Activated naive CD4-positive, alpha-beta T cell treated with anti-CD3 and anti-CD28 coated beads for 36 hours (primary cell): ENCODE measurements at regions not wholly inside any gene's neighbourhood (a gene's known extent, or its start where the extent isn't known, plus 50 kb on each side); places are given as distances from the start of the nearest gene placed in this dataset.
"Not testable (repeated sequence)": the region's sequence is repeated elsewhere in the genome, so short reads cannot be mapped to it uniquely, and the experiment has no call there.

Experiments
- CTCF ChIA-PET: fragments of 350-600 bp; sonication (Branson Sonifier 250); formaldehyde crosslinking; loops from one replicate; lab custom pipeline; 2021; ENCODE audit warnings: antibody characterized with exemption; lab: Charles Lee
- DNase-seq: peaks from one replicate; pipeline ENCODE4 v3.0.0-alpha.2; 2020
- H3K27ac Mint-ChIP-seq: one replicate; pipeline ENCODE4 v1.8.0; 2021; ENCODE audit warnings: mild to moderate bottlenecking, mixed read lengths
- H3K27me3 Mint-ChIP-seq: one replicate; pipeline ENCODE4 v1.8.0; 2021; ENCODE audit warnings: low read depth, mixed read lengths
- H3K36me3 Mint-ChIP-seq: one replicate; pipeline ENCODE4 v1.8.0; 2021; ENCODE audit warnings: low read depth, mixed read lengths
- H3K4me1 Mint-ChIP-seq: one replicate; pipeline ENCODE4 v1.8.0; 2021; ENCODE audit warnings: low read depth, mixed read lengths
- H3K4me3 Mint-ChIP-seq: one replicate; pipeline ENCODE4 v1.8.0; 2021; ENCODE audit warnings: mild to moderate bottlenecking, moderate library complexity, mixed read lengths
- H3K9me3 Mint-ChIP-seq: one replicate; pipeline ENCODE4 v1.8.0; 2021; ENCODE audit warnings: mixed read lengths
- intact Hi-C: fragments of 100-400 bp; cut with micrococcal nuclease; formaldehyde crosslinking; loops from one replicate; pipeline ENCODE4 v1.15.1; 2023

GRCh38 chr7:136133551-136133950 lies 156.4 kb upstream of the MTPN start:
- DNase-seq, result no peak
- H3K9me3 Mint-ChIP-seq, result no peaks in the 10 kb centered on the region
- H3K4me1 Mint-ChIP-seq, result no peaks in the 10 kb centered on the region
- no peak overlapping the region for H3K4me3 Mint-ChIP-seq
- intact Hi-C loops, result no loop called here
- CTCF ChIA-PET, result interaction anchor here (1.0 to 1.6 kb wide), 2 partner anchors 11 to 19 kb away, joined by 3 to 6 read pairs; no protein-coding TSS in a partner anchor
- H3K27ac Mint-ChIP-seq, result no peak overlapping the region
- no peaks in the 10 kb centered on the region for H3K36me3 Mint-ChIP-seq
- peaks cover 3% of the 10 kb centered on the region for H3K27me3 Mint-ChIP-seq

DNA sequence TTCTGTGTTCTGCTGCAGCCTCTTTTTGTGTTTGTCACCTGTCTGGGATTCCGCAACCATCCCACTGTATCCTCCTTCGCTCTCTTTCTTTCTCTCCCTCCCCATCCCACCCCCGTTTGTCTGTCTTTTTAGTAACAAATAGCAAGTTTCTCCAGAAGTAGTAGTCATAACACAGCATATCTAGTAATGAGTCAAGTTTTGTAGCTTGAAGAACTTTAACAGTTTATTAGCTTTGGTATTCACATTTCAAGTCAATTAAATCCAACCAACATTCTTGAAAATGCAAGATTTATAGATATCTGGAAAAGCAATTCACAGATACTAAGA lies 154.1 kb upstream of the MTPN start:
- intact Hi-C loops, result no loop called here
- Mint-ChIP-seq H3K36me3 (no peaks in the 10 kb centered on the region), H3K4me1 (no peaks in the 10 kb centered on the region), H3K9me3 (no peaks in the 10 kb centered on the region), H3K27ac (no peak overlapping the region), H3K4me3 (no peak overlapping the region), H3K27me3 (peaks cover 8% of the 10 kb centered on the region)
- DNase-seq, result no peak
- CTCF ChIA-PET, result no interaction called here

DNA sequence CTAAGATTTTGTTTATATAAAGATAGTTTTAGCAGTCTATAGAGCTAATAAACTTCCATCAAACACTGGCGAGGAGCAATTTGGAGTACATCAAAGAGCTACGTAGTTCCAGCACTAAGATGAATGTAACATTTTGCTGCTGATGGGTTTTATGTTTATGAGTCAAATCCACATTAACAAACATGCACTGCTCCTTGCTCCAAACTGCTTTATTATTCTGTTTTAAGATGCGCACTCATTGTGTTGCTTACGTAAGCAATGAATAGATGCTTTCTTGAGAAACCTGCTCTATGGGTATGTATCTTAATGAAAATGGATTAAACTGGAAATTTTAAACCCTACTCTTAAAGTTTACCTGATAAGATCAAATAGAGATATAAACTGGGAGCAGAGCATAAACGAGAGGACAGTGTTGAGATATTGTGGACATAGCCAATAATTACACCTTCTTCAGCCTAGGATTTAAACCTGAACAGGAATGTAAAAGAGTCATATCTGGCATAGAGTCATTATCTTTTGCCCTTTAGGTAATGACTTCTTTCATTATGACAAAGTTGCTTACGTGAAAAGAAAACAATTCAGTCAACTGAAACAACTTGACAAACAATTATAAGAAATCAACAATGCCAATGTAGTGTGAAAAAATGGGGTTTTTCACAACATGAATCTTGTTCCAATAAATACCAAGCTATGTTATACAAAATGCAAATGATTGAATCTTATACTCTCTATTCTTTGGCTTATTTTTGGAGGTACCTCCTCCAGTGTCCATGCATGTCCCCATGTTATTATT lies 153.5 kb upstream of the MTPN start:
- Mint-ChIP-seq H3K27me3 (peaks cover 8% of the 10 kb centered on the region), H3K4me3 (no peak overlapping the region), H3K9me3 (no peaks in the 10 kb centered on the region), H3K36me3 (no peaks in the 10 kb centered on the region), H3K4me1 (no peaks in the 10 kb centered on the region), H3K27ac (no peak overlapping the region)
- intact Hi-C loops, result no loop called here
- CTCF ChIA-PET, result no interaction called here
- DNase-seq, result no peak

DNA sequence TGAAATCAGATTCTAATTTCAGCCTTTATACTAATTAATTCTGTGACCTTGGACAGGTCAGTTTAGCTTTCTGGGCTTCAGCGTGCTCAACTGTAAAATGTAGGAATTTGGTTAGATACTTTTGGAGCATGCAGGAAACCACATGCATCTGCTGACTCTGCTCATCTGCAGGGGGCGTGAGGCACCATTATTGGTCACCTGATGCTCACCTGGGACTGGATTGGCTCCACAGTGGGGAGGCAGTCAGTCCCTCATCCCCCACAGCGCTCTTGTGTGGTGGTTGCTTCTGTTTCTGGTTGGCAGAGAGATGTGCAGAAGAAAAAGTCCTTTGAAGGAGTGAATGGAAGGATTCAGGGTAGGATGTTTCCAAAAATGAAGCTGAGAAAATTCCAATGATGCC lies 150.9 kb upstream of the MTPN start:
- H3K27me3 Mint-ChIP-seq, result peaks cover 8% of the 10 kb centered on the region
- intact Hi-C loops, result loop anchor here (10.0 kb wide), 1 partner anchor 323 kb away; no protein-coding TSS in a partner anchor
- no peak overlapping the region for H3K4me3 Mint-ChIP-seq
- CTCF ChIA-PET, result interaction anchor here (0.6 to 1.7 kb wide), 3 partner anchors 12 to 27 kb away, joined by 3 to 5 read pairs (median 5); no protein-coding TSS in a partner anchor
- peaks cover 2% of the 10 kb centered on the region for H3K9me3 Mint-ChIP-seq
- H3K36me3 Mint-ChIP-seq, result no peaks in the 10 kb centered on the region
- no peaks in the 10 kb centered on the region for H3K4me1 Mint-ChIP-seq
- DNase-seq, result no peak
- no peak overlapping the region for H3K27ac Mint-ChIP-seq

- CTCF ChIA-PET, result interaction anchor here (0.9 to 1.3 kb wide), 2 partner anchors 8 to 14 kb away, joined by 3 to 7 read pairs; no protein-coding TSS in a partner anchor
- intact Hi-C loops, result loop anchor here (10.0 kb wide), 1 partner anchor 319 kb away; no protein-coding TSS in a partner anchor
- Mint-ChIP-seq H3K4me3 (no peak overlapping the region), H3K27me3 (peaks cover 9% of the 10 kb centered on the region), H3K36me3 (no peaks in the 10 kb centered on the region), H3K9me3 (peaks cover 2% of the 10 kb centered on the region), H3K4me1 (no peaks in the 10 kb centered on the region), H3K27ac (no peak overlapping the region)
- DNase-seq, result no peak
Observed at GRCh38 chr7:136123352-136123751, 146.2 kb upstream of the MTPN start.

DNA sequence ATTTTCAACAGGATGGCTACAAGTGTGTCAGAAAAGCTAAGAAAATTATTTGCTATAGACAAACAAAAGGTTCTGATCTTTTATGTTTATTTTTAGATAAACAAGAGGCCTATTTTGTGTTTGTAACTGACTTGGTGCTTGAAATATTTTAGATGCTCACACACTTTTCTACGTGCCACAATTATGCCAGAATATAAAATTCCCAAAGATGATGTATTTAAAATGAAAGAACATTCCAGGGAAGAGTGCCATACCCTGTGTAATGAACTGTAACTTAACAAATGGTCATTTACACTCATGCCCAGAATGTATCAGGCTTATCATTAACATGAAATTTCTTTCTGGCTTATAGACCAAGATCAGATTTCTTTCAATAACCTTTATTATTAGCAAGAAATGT lies 144.9 kb upstream of the MTPN start:
- intact Hi-C loops, result loop anchor here (10.0 kb wide), 1 partner anchor 317 kb away; no protein-coding TSS in a partner anchor
- no peak overlapping the region for H3K4me3 Mint-ChIP-seq
- H3K4me1 Mint-ChIP-seq, result no peaks in the 10 kb centered on the region
- CTCF ChIA-PET, result no interaction called here
- peaks cover 6% of the 10 kb centered on the region for H3K27me3 Mint-ChIP-seq
- no peak for DNase-seq
- H3K36me3 Mint-ChIP-seq, result no peaks in the 10 kb centered on the region
- H3K27ac Mint-ChIP-seq, result no peak overlapping the region
- peaks cover 2% of the 10 kb centered on the region for H3K9me3 Mint-ChIP-seq

- no peak overlapping the region for H3K4me3 Mint-ChIP-seq
Observed at GRCh38 chr7:136117539-136117938, 140.4 kb upstream of the MTPN start.

GRCh38 chr7:136116186-136116585 lies 139.0 kb upstream of the MTPN start:
- no peaks in the 10 kb centered on the region for H3K36me3 Mint-ChIP-seq
- no peak overlapping the region for H3K4me3 Mint-ChIP-seq
- peaks cover 3% of the 10 kb centered on the region for H3K27me3 Mint-ChIP-seq
- DNase-seq, result no peak
- H3K9me3 Mint-ChIP-seq, result no peaks in the 10 kb centered on the region
- CTCF ChIA-PET, result interaction anchor here (0.7 to 2.2 kb wide), 8 partner anchors 8 to 82 kb away, joined by 3 to 8 read pairs (median 5); no protein-coding TSS in a partner anchor
- intact Hi-C loops, result no loop called here
- H3K4me1 Mint-ChIP-seq, result no peaks in the 10 kb centered on the region
- H3K27ac Mint-ChIP-seq, result no peak overlapping the region

More at GRCh38 chr7:136117539-136117938, 140.4 kb upstream of the MTPN start:
- no peak for DNase-seq
- Mint-ChIP-seq H3K4me1 (no peaks in the 10 kb centered on the region), H3K9me3 (no peaks in the 10 kb centered on the region), H3K36me3 (no peaks in the 10 kb centered on the region), H3K27ac (no peak overlapping the region), H3K27me3 (peaks cover 3% of the 10 kb centered on the region)
- intact Hi-C loops, result no loop called here
- CTCF ChIA-PET, result no interaction called here

DNA sequence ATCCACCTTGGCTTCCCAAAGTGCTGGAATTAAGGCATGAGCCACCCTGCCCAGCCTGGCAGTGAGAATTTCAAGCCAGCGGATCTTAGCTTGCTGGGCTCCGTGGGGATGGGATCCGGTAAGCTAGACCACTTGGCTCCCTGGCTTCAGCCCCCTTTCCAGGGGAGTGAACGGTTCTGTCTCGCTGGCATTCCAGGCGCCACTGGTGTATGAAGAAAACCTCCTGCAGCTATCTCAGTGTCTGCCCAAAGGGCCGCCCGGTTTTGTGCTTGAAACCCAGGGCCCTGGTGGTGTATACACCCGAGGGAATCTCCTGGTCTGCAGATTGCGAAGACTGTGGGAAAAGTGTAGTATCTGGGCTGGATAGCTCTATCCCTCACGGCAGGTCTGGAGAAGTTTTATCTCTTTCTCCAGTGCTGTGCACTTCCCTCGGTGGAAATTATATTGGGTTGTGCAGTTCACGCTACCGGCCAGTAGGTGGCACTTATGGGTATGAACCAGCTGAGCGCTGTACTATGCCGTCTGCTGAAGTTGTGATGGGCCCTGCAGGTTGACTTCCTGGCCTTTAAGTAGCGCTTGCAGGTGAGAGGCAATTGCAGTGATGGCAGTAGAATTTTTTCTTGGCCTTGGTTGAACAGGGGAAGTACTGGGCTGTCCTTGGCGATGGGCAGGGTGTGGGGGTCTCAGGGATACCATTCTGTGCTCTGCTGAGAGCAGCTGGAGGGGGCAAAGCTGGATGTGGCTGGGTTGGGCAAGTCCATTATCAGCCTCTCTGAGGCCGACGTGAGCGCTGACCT lies 138.0 kb upstream of the MTPN start:
- H3K36me3 Mint-ChIP-seq, result no peaks in the 10 kb centered on the region
- intact Hi-C loops, result loop anchor here (1.0 kb wide), 1 partner anchor 1339 kb away; no protein-coding TSS in a partner anchor
- H3K27ac Mint-ChIP-seq, result no peak overlapping the region
- H3K27me3 Mint-ChIP-seq, result peaks cover 4% of the 10 kb centered on the region
- no peak overlapping the region for H3K4me3 Mint-ChIP-seq
- CTCF ChIA-PET, result interaction anchor here (0.6 to 2.2 kb wide), 18 partner anchors 9 to 484 kb away, joined by 3 to 8 read pairs (median 4); no protein-coding TSS in a partner anchor
- no peaks in the 10 kb centered on the region for H3K4me1 Mint-ChIP-seq
- H3K9me3 Mint-ChIP-seq, result no peaks in the 10 kb centered on the region
- peak; percentile 74 for DNase-seq

DNA sequence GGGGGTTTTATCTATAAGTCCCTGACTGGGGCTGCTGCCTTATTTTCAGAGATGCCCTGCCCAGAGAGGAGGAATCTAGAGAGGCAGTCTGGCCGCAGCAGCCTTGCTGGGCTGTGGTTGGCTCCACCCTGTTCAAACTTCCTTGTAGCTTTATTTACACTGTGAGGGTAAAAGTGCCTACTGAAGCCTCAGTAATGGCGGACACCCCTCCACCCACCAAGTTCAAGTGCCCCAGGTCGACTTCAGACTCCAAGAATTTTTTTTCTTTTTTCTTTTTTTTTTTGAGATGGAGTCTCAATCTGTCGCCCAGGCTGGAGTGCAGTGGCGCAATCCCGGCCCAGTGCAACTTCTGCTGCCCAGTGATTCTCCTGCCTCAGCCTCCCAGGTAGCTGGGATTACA lies 137.3 kb upstream of the MTPN start:
- H3K4me3 Mint-ChIP-seq, H3K27me3 Mint-ChIP-seq, H3K9me3 Mint-ChIP-seq, H3K27ac Mint-ChIP-seq, H3K4me1 Mint-ChIP-seq, DNase-seq, intact Hi-C loops, H3K36me3 Mint-ChIP-seq: not testable (repeated sequence)
- CTCF ChIA-PET, result interaction anchor here (0.6 to 2.2 kb wide), 10 partner anchors 10 to 231 kb away, joined by 3 to 7 read pairs (median 4); no protein-coding TSS in a partner anchor

- intact Hi-C loops, H3K4me1 Mint-ChIP-seq, H3K27ac Mint-ChIP-seq, H3K4me3 Mint-ChIP-seq, CTCF ChIA-PET, H3K27me3 Mint-ChIP-seq, H3K36me3 Mint-ChIP-seq, DNase-seq: not testable (repeated sequence)
- peaks cover 20% of the 10 kb centered on the region for H3K9me3 Mint-ChIP-seq
Observed at GRCh38 chr7:136109037-136109436, 131.9 kb upstream of the MTPN start.

DNA sequence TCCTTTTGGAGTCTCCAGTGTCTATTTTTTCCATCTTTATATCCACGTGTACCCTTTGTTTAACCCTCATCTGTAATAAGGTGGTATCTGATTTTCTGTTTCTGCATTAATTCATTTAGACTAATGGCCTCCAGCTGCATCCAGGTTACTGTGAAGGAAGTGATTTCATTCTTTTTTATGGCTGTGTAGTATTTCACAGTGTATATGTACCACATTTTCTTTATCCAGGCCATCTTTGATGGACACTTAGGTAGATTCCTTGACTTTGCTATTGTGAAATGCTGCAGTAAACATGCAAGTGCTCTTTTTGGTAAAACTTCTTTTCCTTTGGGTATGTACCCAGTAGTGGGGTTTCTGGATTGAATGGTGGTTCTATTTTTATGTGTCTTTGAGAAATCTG lies 128.0 kb upstream of the MTPN start:
- H3K9me3 Mint-ChIP-seq, result peaks cover 20% of the 10 kb centered on the region
- DNase-seq, result no peak
- H3K27ac Mint-ChIP-seq, result no peak overlapping the region
- no peaks in the 10 kb centered on the region for H3K4me1 Mint-ChIP-seq
- H3K36me3 Mint-ChIP-seq, result no peaks in the 10 kb centered on the region
- H3K4me3 Mint-ChIP-seq, result no peak overlapping the region
- CTCF ChIA-PET, result interaction anchor here (0.6 kb wide), 1 partner anchor 460 kb away, joined by 4 read pairs; no protein-coding TSS in a partner anchor
- peaks cover 4% of the 10 kb centered on the region for H3K27me3 Mint-ChIP-seq
- intact Hi-C loops, result no loop called here
